ENCODE measurements at regions not wholly inside any gene's neighbourhood (a gene's known extent, or its start where the extent isn't known, plus 50 kb on each side); places are given as distances from the start of the nearest gene placed in this dataset.

DNA sequence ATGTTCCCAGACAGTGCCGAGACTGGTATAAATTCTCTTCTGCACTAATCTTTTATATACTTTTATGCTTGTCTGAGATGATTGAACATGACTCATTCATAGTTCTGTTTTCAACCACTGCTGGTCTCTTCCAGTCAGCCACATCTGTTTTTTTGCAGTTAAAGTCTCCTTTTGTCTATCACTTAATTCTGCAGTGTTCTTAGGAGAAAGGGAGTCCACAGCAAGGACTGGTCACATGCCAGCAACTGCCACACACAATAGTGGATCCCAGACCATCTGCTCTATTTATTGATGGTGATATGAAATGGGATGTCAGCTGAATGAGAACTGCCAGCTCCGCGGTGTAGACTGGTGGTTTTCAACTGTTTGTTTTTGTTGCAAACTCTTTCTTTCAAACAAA lies 379.8 kb downstream of the MED13L start:
- TF ChIP-seq RAD21 (IDR thresholded peaks at IDR 0.05; ENCODE audit: low read depth) = no peak
- TF ChIP-seq NFIC (IDR thresholded peaks at IDR 0.05) = no peak
- TF ChIP-seq REST (IDR thresholded peaks at IDR 0.05; ENCODE audit: low read depth) = no peak
- TF ChIP-seq YY1 (IDR thresholded peaks at IDR 0.05; ENCODE audit: low read depth) = no peak
- TF ChIP-seq CEBPB (IDR thresholded peaks at IDR 0.05) = no peak
